HG03439 (cell line): ENCODE measurements at regions not wholly inside any gene's neighbourhood (a gene's known extent, or its start where the extent isn't known, plus 50 kb on each side); places are given as distances from the start of the nearest gene placed in this dataset.

ENCODE experiments used
- ATAC-seq: cut with Tn5 transposase; IDR thresholded peaks from one replicate; pipeline ENCODE4 v1.9.1; 2021; ENCODE audit warnings: mild to moderate bottlenecking, moderate library complexity; ENCODE audit not compliant: unreplicated experiment

DNA sequence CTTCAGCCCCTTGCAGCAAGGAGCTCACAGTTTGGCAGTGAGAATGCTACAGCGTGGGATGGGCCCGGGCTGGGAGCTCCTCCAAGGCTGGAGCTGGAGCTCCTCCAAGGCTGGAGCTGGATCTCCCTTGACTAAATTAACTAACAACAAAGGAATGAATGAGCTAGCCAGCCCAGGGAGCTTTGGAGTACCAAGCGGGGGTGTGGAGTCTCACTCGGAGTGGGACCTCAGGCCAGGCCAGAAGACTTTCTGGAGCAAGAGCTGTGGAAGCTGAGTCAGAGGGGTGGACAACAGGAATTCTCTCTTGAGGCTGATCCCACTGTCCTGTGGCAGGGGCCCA is 244.7 kb upstream of the HS6ST1 start:
- no peak for ATAC-seq

DNA sequence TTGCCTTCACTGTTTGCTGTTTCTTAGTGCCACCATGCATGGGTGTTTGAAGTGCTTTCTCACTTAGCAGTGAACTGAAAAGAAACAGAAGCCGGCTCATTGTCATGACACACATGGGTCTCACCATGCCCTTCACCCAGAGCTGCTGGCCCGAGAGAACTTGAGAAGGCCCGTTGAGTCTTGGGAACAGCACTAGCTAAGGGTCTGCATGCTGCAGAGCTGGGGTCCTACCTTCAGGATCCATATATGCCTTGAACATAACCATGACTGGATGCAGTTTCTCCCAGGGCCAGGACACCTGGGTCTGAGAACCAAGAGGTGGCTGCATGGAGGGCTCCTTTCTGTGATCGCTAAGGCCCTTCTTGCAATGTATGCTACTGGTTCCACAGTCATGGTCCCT is 245.5 kb upstream of the HS6ST1 start:
- ATAC-seq, result no peak

DNA sequence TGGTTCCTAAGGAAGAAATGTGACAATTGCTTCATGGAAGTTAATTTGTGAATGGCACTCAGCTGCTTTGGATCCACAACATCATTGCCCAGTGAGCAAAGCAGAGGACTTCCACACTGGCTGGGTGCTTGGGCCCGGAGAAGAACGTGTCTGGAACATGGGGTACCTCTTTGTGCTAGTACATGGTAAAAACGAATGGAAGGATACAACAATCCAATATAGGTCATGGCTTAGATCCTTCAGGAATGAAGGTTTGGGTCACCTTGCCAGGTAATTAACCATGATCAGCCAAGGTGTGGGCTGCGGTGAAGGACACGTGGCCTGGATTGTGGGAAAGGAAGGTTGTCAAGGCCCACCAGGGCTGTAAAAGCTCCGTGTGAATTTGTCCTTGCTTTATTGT is 245.9 kb upstream of the HS6ST1 start:
- ATAC-seq, result no peak

DNA sequence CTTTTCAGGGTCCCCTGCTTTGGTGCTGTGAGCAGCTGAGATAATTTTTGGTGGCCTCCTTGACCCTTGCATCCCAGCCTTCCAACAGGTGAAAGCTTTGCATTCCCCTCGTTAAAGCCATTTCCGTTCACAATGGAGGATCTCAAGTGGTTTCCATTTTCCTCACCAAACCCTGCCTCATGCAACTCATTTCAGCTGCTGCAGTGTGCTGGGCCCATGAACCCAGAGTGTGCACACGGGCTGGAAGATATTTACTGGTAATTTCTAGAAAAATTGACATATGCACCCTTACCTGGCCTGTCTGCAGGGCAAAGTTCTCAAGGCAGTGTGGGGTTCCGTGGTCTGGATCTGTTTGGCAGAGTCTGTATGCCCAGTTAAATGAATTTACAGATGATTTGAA is 246.8 kb upstream of the HS6ST1 start:
- ATAC-seq, result no peak

DNA sequence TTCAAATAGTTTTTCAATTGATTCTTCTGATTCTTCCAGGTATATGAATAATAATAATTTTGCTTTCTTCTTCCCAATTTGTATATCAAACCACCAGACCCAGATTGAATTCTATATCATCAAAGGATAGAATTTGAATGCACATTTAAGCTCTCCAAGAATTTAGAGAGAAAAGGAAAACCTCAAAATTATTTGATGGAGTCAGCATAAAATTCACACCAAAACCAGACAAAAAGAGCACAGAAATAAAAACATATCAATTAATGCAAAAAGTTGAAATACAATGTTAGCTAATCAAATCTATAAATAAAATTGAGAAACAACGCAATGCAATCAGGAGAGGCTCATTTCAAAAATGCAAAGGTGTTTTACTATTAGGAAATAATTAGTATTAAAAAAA is 248.0 kb upstream of the HS6ST1 start:
- ATAC-seq, result no peak

DNA sequence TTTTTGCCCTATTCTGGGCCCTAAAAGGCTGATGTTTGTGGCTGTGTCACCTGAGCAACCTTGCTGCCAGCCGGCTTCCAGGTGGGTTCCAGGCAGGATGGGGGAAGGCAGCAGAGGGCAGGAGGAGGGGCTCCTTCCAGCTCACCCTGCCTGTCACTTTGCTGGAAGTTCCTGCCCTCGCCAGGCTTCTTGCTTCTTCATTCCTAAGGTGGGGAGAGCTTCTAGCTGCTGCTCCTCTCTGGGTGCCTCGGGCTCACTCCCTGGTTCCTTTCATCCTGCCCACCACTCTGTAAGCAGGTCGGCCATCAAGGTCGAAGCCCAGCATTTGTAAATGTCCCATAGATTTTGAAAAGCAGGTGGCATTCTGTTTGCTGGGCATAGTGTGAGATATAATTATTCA is 249.4 kb upstream of the HS6ST1 start:
- ATAC-seq, result no peak

DNA sequence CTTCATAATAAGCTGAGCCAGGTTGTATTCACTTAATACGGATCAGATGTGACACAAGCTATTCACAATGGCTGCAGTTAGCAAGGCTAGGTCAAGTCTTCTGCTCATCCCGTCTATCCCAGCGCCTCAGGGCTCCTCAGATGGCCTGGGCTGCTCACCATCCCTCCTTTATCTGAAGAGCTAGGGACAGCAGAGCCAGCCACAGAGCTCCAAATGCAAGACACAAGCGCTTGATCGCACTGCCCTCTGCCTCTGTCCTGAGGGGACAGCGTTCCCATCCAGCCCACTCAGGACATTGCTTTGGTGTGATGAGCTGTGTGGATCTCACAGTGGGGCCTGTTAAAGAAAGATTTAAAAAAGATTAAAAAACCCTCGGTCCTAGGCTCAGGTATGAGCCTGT is 254.4 kb upstream of the HS6ST1 start:
- ATAC-seq, result no peak

DNA sequence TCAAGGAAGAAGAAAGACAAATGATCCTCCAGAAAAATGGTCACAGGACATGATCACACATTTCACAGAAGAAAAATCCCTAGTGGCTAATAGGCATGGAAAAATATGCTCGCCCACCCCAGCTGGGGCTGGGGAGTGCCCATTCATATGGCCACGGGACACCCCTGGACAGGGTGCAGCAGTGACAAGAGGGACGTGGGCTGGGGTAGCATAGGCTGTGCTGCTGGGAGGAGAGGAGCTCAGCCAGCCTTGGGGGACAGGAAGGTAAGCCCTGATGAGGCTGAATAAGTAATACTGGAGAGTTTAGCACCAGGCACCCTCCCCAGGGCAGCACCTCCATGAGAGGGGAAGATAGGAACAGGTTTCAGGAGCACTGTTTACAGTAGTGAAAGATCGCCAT is 254.9 kb upstream of the HS6ST1 start:
- no peak for ATAC-seq

DNA sequence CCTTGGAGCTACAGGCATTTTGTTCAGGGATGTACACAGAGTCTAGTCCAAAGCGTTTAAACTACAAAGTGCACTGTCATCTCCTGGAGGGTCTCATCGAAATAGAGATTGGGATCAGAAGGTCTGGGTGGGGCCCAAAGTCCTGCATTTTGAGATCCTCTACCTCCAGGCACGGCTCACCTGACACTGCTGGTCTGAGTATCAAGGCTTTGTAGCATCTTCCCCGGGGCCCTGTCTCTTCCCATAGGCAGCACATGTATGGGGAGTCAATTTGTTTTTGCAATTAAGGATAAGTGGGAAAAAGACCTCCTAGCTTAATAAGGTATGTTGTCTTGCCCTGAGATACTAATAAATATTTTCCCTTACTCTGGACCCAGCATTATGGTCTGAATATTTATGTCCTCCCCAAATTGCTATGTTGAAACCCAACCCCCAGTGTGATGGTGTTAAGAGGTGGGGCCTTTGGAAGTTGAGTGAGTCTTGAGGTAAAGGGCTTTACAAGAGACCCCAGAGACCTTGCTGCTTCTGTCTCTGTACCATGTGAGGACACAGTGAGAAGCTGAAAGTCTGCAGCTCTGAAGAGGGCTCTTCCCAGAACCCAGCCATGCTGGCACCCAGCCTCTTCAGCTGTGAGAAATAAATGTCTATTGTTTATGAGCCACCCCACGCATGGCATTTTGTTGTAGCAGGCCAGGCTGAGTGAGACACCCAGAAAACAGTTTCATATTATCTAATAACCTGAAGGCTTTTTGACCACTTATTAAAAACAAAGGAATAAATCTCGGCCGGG is 258.7 kb upstream of the HS6ST1 start:
- no peak for ATAC-seq

DNA sequence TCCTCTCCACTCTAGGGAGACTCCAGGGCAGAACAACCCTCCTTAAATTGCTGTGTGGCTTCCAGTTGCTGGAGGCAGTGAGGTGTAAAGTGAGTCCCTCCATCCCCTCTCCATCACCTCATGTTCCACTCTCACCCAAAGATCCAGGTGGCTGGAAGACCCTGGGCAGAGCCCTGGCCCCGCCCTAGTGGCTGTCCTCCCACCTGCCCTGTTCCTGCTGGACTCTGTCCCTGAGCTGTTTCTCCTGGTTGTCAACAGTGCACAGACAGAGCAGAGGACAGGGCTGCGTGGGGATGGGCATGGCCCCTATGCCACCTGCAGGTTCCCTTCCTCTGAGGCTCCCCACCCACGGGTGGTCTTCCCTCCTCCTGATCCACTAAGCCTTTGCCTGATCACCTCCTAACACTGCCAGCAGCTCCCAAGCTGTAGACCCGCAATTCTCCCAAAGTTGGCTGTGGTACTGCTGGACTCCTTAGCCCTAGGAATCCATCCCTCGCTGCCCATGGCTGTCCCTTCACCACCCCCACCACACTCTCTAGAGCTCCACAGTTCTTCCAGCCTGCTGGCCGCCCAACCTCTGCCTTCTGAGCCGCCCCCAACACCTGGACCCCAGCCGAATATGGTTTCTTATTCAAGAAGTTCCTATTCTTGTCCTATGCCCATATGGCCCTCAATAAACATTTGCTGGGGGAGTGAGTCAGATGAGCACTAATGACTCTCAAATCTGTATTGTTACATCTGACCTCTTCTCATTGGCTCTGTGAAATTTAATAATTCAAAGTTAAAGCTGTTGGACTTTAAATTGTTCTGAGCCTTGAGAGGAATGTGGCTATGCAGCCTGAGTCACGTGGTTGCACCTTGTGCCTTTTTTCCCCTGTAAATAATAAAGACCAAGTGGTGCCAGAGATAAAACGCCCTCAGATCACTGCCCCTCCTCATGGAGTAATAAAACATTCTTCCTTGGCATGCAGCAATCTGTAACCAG is 260.0 kb upstream of the HS6ST1 start:
- ATAC-seq, result no peak

DNA sequence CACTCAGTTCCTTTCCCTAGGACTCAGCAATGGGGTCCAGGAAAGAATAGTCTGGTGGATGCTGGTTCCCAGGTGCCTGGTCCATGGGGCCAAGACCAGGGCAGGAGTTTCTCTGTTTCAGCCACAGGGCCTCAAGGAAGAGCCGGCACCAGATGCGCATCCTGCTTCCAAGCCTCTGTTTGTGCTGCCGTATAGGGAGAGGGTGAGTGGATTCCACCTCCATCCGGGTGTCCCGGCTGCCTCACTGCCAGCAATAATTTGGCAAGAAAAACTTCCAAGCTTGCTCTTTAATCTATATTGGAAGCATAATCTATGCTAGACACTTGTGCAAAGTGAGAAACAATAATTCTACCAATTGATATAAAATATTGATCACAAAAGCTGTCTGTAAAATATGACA is 261.2 kb upstream of the HS6ST1 start:
- no peak for ATAC-seq

DNA sequence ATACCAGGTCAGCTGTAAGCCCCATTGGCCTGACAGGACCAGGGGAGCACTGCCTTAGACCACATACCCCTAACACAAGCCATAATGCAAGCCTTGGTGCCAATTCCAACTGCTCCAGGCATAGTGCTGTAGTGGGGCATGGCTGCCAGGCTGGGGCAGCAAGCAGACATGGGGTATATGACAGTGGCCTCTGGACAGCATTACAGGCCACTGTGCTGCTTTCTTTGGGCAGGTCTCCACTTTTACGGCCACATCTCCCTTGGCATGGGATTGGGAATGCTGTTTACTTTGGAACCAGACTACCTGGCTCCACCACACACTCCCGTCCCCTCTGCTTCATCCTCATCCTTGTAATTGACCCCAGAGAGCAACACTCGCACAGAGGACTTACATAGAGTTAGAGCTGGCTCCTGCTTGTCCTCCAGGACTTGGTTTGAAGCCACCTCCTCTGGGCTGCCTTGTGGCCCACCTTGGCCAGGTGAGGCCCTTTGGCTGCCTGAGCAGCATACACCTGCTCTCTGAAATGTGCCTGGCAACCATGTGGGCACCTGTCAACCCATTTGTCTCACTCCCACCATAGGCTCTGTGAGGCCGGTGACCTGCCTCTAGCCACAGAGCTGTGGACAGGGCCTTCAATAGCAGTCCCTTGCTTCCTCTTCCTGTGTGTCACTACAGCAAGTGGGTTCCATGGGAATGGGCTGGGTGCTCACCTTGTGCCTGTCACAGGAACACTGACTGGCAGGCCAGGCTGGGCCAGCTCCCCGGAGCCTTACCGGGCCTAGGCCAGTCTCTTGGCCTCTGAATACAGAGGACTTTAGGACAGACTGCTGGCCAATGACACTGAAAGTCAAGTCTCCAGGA is 262.6 kb upstream of the HS6ST1 start:
- ATAC-seq, result no peak

DNA sequence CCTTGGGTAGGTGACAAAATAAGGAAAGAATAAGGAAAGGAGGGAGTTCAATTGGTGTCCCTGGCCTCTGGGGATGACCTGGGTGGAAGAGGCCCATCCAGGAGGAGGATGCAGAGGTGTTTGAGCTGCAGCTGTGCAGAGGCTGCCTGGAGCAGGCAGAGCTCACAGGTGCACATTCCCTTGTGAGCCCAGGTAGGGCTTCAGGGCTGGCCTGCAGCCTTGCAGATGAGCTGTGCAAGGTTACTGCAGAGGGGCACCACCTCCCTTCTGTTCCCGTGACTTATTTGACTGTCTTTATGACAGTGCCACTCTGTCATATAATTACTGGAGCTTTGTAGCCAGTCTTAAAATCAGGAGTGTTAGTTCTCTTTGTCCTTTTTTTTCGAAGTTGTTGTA is 263.2 kb upstream of the HS6ST1 start:
- ATAC-seq, result no peak

DNA sequence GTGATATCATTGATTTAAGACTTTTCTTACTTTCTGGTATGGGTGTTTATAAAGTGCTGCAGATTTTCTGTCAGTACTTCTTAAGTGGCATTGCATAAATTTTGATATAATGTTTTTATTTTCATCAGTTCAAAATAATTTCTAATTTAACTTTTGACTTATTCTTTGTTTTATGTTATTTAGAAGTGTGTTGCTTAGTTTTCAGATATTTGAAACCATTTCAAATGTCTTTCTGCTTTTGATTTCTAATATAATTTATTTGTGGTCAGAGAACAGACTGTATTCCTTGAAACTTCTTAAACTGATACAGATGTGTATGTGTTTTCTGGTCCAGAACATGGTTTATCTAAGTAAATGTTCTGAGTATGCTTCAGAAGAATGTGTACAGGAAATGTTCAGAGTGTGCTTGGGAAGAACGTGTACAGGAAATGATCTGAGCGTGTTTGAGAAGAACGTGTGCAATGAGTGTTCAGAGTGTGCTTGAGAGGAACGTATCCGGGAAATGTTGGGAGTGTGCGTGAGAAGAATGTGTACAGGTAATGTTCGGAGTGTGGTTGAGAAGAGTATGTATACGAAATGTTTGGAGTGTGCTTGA is 265.7 kb upstream of the HS6ST1 start:
- no peak for ATAC-seq

DNA sequence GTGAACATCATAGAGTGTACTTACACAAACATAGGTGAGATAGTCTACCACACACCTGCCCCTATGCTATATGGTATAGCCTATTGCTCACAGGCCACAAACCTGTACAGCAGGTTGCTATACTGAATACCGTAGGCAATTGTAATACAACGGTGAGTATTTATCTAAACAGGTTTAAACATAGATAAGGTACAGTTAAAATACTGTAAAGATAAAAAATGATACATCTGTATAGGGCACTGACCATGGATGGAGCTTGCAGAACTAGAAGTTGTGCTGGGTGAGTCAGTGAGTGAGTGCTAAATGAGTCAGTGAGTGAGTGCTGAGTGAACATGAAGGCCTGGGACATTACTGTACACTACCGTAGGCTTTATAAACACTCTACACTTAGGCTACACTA is 267.0 kb upstream of the HS6ST1 start:
- ATAC-seq, result no peak

DNA sequence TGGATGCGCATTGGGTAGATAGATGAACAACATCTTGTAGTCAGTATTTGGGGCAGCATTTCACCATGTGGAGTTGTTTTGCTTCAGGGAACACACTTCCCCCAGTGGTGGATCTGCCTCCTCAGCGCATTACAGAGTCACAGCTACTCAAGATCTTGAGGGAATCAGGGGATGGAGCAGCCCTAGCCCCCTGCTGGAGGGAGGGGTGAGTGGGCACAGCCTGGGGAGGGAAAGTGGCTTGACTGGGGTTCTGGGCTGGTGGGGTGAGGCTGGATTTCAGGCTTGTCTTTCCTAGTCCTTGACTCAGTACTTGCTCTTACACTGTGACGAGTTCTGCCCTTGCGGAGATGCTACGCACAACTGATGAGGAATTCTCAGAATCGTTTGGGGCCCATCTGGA is 271.0 kb upstream of the HS6ST1 start:
- no peak for ATAC-seq

DNA sequence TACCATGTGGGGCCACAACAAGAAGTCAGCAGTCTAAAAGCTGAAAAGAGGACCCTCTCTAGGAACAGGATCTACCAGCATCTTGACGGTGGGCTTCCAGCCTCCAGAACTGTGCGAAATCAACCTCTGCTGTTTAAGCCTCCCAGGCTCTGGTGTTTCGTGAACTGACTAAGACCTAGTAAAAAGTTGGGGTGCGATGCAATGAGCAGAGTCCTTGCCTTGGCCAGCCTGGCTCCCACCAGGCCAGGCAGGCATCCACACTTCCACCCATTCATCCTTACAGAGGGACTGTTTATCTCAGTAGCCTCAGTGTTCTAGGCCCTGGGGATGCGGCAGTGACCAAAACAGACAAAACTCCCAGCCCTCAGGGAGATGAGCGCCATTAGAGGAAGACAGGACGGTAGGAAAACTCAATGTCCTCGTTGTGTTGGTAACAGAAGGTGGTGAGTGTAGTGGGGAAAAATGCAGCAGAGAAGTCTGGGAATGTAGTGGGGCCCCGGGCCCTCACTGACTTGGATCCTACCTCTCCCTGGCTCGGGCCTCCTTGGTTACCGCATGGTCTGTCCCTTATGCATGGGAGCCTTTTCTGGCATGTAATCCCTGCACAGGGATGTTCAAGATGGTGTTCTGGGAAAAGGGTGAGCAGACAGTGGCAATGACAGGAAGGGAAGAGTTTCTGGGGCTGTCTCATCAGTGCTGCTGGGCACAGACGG is 271.8 kb upstream of the HS6ST1 start:
- no peak for ATAC-seq

DNA sequence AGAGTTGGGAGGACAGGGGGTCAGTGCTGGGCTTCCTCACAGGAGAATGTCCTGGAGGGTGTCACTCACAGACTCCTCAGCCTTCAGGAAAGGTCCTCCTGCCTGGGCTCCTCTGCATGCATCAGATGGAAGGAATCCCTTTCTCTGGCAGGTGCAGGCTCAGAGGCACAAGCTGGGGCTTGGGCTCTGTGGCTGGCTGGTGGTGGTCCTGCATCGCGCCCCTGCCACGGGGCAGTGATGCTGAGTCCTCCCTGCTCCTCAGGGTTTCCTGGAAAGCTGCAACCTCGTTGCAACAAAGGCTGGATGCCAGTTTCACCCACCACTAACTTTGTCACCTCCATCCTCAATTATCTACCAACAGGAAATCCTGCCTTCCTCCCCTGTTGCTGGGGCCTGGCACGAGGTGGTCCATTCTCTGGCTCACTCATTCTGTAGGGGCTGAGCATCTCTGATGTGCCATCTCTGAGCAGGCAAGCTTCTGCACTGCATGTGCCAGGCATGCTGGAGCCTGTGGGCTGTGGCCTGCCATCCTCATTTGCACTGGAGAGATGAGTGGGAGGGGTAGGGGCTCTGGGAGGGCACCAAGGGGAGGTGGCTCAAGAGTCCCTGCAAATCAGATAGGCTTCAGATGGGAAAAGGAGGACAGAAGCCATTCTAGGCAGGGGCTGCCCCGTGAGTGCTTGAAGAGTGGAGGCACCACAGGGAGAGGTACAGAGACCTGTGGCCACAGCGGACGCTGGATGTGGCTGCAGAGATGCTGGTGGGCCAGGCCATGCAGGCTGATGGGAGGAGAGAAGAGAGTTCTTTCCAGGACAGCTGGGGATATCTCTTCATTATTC is 272.6 kb upstream of the HS6ST1 start:
- no peak for ATAC-seq
